ENCODE measurements at regions not wholly inside any gene's neighbourhood (a gene's known extent, or its start where the extent isn't known, plus 50 kb on each side); places are given as distances from the start of the nearest gene placed in this dataset.

DNA sequence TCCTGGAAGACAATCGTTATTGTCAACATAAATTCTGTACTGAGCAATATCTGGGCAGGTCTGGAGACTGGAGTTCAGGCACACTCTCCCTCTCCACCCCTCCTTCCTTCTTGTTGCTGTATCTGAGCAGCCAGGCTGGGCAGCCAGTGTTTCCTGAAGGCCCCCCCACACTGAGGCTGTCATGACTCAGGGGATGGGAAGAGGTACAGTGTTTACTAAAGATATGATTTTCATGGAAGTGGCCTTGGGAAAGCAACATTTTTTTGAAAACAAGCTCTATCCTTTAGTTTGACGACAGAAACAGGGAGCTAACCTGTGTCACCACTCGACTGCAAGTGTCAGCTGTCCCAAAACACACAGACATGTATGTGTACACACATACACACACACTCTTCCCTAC, 1485.4 kb upstream of the TMEM132C start:
- H3K4me3 ChIP-seq (ENCODE audit: low read depth, low read length): no peak overlapping the region
- TF ChIP-seq, protein P1, sequence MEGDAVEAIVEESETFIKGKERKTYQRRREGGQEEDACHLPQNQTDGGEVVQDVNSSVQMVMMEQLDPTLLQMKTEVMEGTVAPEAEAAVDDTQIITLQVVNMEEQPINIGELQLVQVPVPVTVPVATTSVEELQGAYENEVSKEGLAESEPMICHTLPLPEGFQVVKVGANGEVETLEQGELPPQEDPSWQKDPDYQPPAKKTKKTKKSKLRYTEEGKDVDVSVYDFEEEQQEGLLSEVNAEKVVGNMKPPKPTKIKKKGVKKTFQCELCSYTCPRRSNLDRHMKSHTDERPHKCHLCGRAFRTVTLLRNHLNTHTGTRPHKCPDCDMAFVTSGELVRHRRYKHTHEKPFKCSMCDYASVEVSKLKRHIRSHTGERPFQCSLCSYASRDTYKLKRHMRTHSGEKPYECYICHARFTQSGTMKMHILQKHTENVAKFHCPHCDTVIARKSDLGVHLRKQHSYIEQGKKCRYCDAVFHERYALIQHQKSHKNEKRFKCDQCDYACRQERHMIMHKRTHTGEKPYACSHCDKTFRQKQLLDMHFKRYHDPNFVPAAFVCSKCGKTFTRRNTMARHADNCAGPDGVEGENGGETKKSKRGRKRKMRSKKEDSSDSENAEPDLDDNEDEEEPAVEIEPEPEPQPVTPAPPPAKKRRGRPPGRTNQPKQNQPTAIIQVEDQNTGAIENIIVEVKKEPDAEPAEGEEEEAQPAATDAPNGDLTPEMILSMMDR (IDR thresholded peaks at IDR 0.05; ENCODE audit: borderline replicate concordance, insufficient read depth, low read depth, low read length): no peak

DNA sequence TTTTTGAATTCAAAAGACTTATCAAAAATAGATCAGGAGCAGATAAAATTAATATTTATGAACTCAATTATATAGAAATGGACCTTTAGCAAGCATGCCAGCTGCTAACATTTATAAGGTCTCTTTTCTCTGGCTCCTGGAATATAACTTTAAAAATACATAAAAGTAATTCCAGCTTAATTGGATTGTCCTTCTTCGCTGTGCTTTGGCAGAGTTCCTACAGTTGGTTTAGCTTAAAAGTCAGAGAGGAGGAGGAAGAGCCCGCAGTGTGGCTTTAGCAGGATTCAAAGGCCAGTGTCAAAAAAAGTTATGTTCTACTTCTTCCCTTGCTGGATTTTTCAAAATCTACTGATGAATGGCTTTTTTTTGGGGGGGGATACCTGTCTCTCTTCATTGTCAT, 1484.9 kb upstream of the TMEM132C start:
- TF ChIP-seq, protein P1 (IDR thresholded peaks at IDR 0.05; ENCODE audit: borderline replicate concordance, insufficient read depth, low read depth, low read length): no peak
- no peak overlapping the region for H3K4me3 ChIP-seq (ENCODE audit: low read depth, low read length)

DNA sequence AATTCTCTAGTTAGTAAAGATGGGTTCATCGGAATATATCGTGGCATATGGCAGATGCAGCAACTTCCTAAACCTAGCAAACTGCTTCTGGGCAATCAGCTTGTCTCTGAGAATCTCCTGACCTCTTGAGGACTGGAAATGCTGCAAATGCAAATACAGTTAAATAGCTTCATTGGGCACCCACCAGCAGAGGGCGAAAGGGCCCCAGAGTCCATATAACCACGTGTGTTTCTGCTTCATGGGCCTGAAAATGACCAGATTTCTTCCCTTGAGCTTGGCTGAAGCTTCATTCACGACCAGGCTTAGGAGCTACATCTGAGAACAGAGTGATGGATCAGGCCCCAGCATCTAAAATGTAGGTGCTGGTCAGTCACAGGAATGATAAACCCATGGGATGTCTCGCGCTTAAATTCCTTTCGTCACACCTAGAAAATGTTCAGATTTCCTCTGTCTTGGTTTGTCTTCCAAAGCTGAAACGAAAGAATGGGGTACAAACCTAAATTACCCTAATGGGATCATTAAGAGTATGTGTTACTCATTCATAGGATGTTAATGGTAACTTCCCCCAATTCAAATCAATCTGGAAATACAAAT, 1482.5 kb upstream of the TMEM132C start:
- H3K4me3 ChIP-seq (ENCODE audit: low read depth, low read length): no peak overlapping the region
- TF ChIP-seq, protein P1 (IDR thresholded peaks at IDR 0.05; ENCODE audit: borderline replicate concordance, insufficient read depth, low read depth, low read length): 0 out of 2 replicates have a peak, but pooled peaks have one; percentile 30

DNA sequence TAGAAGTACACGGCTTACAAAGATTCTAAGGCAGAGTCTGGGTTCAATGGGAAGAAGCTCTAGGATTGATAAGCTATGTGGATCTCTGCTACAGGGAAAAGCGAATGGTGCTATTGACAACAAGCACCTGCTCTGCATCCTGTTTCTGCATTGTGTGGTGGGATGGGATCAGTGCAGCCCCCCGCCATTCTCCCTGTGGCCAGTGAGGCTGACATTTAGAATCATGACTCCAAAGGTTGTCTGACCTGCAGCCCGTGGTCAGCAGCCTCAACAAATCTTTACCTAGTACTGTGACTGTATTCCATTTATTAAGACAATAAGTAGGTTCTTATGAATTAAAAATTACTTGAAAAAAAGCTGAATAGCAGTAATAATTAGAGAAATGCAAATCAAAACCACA, 1477.0 kb upstream of the TMEM132C start:
- H3K4me3 ChIP-seq (ENCODE audit: low read depth, low read length): no peak overlapping the region
- TF ChIP-seq, protein P1 (IDR thresholded peaks at IDR 0.05; ENCODE audit: borderline replicate concordance, insufficient read depth, low read depth, low read length): no peak

DNA sequence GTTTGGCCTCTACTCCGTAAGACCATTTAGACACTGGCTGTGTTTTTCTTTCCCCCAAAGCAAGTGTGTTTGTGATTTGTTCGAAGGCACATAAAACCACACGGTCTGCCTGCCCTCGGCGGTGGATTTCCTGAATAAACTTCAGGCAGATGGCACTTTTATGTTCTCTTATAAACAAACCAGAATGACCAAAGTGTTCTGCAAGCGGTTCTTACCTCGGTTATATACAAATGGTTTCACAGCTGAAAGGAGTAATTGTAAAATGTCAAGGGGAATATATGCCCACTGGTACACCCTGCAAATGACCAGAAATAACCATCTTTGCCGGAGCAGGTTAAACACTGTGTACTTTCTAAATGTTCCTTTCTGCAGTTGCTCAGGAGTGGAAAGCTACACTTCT, 1475.8 kb upstream of the TMEM132C start:
- no peak overlapping the region for H3K4me3 ChIP-seq (ENCODE audit: low read depth, low read length)
- TF ChIP-seq, protein P1 (IDR thresholded peaks at IDR 0.05; ENCODE audit: borderline replicate concordance, insufficient read depth, low read depth, low read length): no peak

DNA sequence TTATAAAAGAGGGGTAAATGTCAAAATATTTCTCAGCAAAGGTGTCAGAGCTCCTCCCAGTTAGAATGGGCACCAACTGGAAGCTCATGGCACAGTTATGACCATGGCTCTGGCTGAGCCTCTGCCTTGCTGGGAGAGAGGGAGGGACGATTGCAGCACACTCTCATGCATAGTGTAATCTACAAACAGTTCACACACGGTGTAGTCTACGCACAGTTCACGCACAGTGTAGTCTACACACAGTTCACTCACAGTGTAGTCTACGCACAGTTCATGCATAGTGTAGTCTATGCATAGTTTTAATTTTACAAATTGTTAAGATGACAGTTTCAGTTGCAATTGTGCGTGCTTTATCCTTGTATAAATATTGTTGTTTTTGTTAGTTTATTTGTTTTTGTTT, 1474.6 kb upstream of the TMEM132C start:
- TF ChIP-seq, protein P1 (IDR thresholded peaks at IDR 0.05; ENCODE audit: borderline replicate concordance, insufficient read depth, low read depth, low read length): no peak
- H3K4me3 ChIP-seq (ENCODE audit: low read depth, low read length): no peak overlapping the region

DNA sequence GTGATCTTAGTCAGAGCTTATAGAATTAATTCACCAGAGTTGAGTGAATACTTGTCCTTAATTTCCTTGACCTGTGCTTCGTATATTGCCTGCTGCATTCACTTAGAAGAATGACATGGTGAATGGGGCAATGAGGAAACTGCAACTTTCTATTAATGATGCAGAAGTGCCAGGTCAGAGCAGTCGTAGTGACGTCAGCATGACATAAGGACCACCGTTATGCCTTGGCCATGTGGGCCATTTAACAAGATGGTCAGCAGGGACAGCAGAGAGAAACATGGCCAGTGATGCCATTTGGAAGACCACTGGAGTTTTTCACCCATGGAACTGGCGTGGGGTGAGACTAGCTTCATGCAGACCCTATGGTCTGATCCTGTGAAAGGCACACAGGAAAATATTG, 1469.4 kb upstream of the TMEM132C start:
- TF ChIP-seq, protein P1 (IDR thresholded peaks at IDR 0.05; ENCODE audit: borderline replicate concordance, insufficient read depth, low read depth, low read length): no peak
- no peak overlapping the region for H3K4me3 ChIP-seq (ENCODE audit: low read depth, low read length)

All from GM12875 (cell line).